WTC11 (cell line): ENCODE measurements at regions not wholly inside any gene's neighbourhood (a gene's known extent, or its start where the extent isn't known, plus 50 kb on each side); places are given as distances from the start of the nearest gene placed in this dataset.

Source experiments
- ATAC-seq: fragments of 200-7000 bp; cut with Tn5 transposase; 2 replicates; pipeline ENCODE4 v1.10.0; 2021; ENCODE audit warnings: mild to moderate bottlenecking, moderate library complexity
- CTCF ChIA-PET: fragments of 300-600 bp; sonication (Branson Sonifier 250); formaldehyde crosslinking; loops from one replicate; lab custom pipeline; 2021; ENCODE audit warnings: antibody characterized with exemption; lab: Charles Lee
- POLR2A ChIA-PET: fragments of 350-600 bp; sonication (Branson Sonifier 250); formaldehyde crosslinking; loops from one replicate; lab custom pipeline; 2021; ENCODE audit warnings: antibody characterized with exemption; lab: Charles Lee
- DNase-seq: peaks from one replicate; pipeline ENCODE4 v3.0.0; 2021; ENCODE audit warnings: low spot score
- H3K27ac Mint-ChIP-seq: 2 replicates; pipeline ENCODE4 v1.8.0; 2021; ENCODE audit warnings: mixed read lengths
- H3K27me3 Mint-ChIP-seq: 2 replicates; pipeline ENCODE4 v1.8.0; 2021; ENCODE audit warnings: low read depth, mild to moderate bottlenecking, moderate library complexity, mixed read lengths
- H3K36me3 Mint-ChIP-seq: 2 replicates; pipeline ENCODE4 v1.8.0; 2021; ENCODE audit warnings: mixed read lengths
- H3K4me1 Mint-ChIP-seq: 2 replicates; pipeline ENCODE4 v1.8.0; 2022; ENCODE audit warnings: mixed read lengths
- H3K4me3 Mint-ChIP-seq: 2 replicates; pipeline ENCODE4 v1.8.0; 2021; ENCODE audit warnings: mild to moderate bottlenecking, moderate library complexity, mixed read lengths
- H3K9me3 Mint-ChIP-seq: 2 replicates; pipeline ENCODE4 v1.8.0; 2021; ENCODE audit warnings: mixed read lengths
- CBFB ChIP-seq: sonication (generic); formaldehyde crosslinking; IDR thresholded peaks from 2 replicates; pipeline ENCODE4 v1.8.1; 2022; ENCODE audit warnings: mild to moderate bottlenecking, low read depth, missing genetic modification reagents
- ETV6 ChIP-seq: sonication (generic); formaldehyde crosslinking; IDR thresholded peaks from 2 replicates; pipeline ENCODE4 v1.8.1; 2022; ENCODE audit warnings: mild to moderate bottlenecking, missing genetic modification reagents
- FOXJ3 ChIP-seq: sonication (generic); formaldehyde crosslinking; IDR thresholded peaks from 2 replicates; pipeline ENCODE4 v1.9.0; 2021; ENCODE audit warnings: missing genetic modification reagents, mild to moderate bottlenecking, borderline replicate concordance
- IRF2 ChIP-seq: sonication (generic); formaldehyde crosslinking; IDR thresholded peaks from 2 replicates; pipeline ENCODE4 v1.8.0; 2022; ENCODE audit warnings: low read depth, missing genetic modification reagents, borderline replicate concordance
- JAZF1 ChIP-seq: fragments of 250-450 bp; sonication (Bioruptor Pico); IDR thresholded peaks from 2 replicates; pipeline ENCODE4 v1.9.0; 2021; ENCODE audit warnings: moderate library complexity, mild to moderate bottlenecking, inconsistent platforms
- MXD4 ChIP-seq: fragments of 250-450 bp; sonication (Bioruptor Pico); IDR thresholded peaks from 2 replicates; pipeline ENCODE4 v1.8.0; 2021; ENCODE audit warnings: mild to moderate bottlenecking, moderate library complexity, borderline replicate concordance
- NFATC4 ChIP-seq: fragments of 250-450 bp; sonication (Bioruptor Pico); IDR thresholded peaks from 2 replicates; pipeline ENCODE4 v1.9.0; 2021; ENCODE audit warnings: mild to moderate bottlenecking
- RORB ChIP-seq: fragments of 250-450 bp; sonication (Bioruptor Pico); IDR thresholded peaks from 2 replicates; pipeline ENCODE4 v1.9.0; 2021; ENCODE audit warnings: mild to moderate bottlenecking
- SMAD3 ChIP-seq: sonication (generic); formaldehyde crosslinking; IDR thresholded peaks from 2 replicates; pipeline ENCODE4 v1.8.0; 2022; ENCODE audit warnings: missing genetic modification reagents, mild to moderate bottlenecking, borderline replicate concordance
- SOX15 ChIP-seq: fragments of 250-450 bp; sonication (Bioruptor Pico); IDR thresholded peaks from 2 replicates; pipeline ENCODE4 v1.9.0; 2021; ENCODE audit warnings: mild to moderate bottlenecking
- TCF7 ChIP-seq: sonication (generic); formaldehyde crosslinking; IDR thresholded peaks from 2 replicates; pipeline ENCODE4 v1.8.0; 2022; ENCODE audit warnings: mild to moderate bottlenecking, low read depth, missing genetic modification reagents, moderate library complexity
- ZNF416 ChIP-seq: fragments of 250-450 bp; sonication (Bioruptor Pico); IDR thresholded peaks from 2 replicates; pipeline ENCODE4 v1.9.0; 2021; ENCODE audit warnings: mild to moderate bottlenecking, inconsistent platforms
- ZNF423 ChIP-seq: fragments of 250-450 bp; sonication (Bioruptor Pico); IDR thresholded peaks from 2 replicates; pipeline ENCODE4 v2.1.2; 2022; ENCODE audit warnings: mild to moderate bottlenecking, moderate library complexity
- TF ChIP-seq, protein P1 (sequence below): fragments of 250-450 bp; sonication (Bioruptor Pico); IDR thresholded peaks from 2 replicates; pipeline ENCODE4 v1.8.0; 2021; ENCODE audit warnings: mild to moderate bottlenecking
- TF ChIP-seq, protein P2 (sequence below): sonication (generic); formaldehyde crosslinking; IDR thresholded peaks from 2 replicates; pipeline ENCODE4 v1.8.0; 2022; ENCODE audit warnings: mild to moderate bottlenecking, missing genetic modification reagents
- TF ChIP-seq, protein P3 (sequence below): sonication (generic); formaldehyde crosslinking; IDR thresholded peaks from 2 replicates; pipeline ENCODE4 v1.8.1; 2022; ENCODE audit warnings: low read depth, mild to moderate bottlenecking, moderate library complexity, missing genetic modification reagents, borderline replicate concordance
- TF ChIP-seq, protein P4 (sequence below): sonication (generic); formaldehyde crosslinking; IDR thresholded peaks from 2 replicates; pipeline ENCODE4 v1.8.1; 2023; ENCODE audit warnings: mild to moderate bottlenecking, missing genetic modification reagents, borderline replicate concordance
- TF ChIP-seq, protein P5 (sequence below): fragments of 250-450 bp; sonication (Bioruptor Pico); IDR thresholded peaks from 2 replicates; pipeline ENCODE4 v2.1.2; 2022; ENCODE audit warnings: mild to moderate bottlenecking, moderate library complexity
- TF ChIP-seq, protein P6 (sequence below): sonication (generic); formaldehyde crosslinking; IDR thresholded peaks from 2 replicates; pipeline ENCODE4 v1.8.0; 2023; ENCODE audit warnings: missing genetic modification reagents, mild to moderate bottlenecking, borderline replicate concordance

DNA sequence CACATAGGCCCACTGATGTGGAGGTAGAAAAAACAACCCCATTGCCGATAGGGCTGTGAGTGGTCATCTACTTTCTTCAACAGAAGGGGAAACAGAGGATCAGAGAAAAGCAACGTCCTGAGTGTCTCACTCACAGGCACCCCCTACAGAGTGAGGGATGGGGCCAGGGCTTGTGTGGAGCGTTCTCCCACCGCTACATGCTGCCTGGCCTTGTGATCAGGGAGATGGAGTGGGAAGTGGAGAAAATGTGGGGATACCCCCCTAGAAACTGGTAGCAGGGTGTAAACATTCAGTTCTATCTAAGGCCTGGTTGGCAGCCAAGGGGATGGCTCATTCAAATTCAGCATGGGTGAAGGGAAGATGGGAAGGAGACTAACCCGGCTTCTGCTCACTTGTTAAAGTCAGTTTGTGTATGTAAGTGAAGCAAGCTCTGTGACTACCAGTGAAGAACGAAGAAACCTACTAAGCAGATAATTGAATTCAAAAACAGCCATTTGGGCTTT lies 73.0 kb upstream of the NAV2 start:
- H3K27ac Mint-ChIP-seq: no peak overlapping the region
- POLR2A ChIA-PET: no interaction called here
- H3K36me3 Mint-ChIP-seq: no peaks in the 10 kb centered on the region
- no peak overlapping the region for H3K4me3 Mint-ChIP-seq
- TF ChIP-seq ETV6 (CRISPR knock-in tag) (no peak), CBFB (CRISPR knock-in tag) (no peak), IRF2 (CRISPR knock-in tag) (no peak), JAZF1 (CRISPR knock-in tag) (no peak), ZNF416 (no peak), RORB (no peak), NFATC4 (CRISPR knock-in tag) (no peak), TCF7 (CRISPR knock-in tag) (no peak), MXD4 (CRISPR knock-in tag) (no peak), ZNF423 (no peak), FOXJ3 (no peak), SMAD3 (CRISPR knock-in tag) (no peak), SOX15 (CRISPR knock-in tag) (no peak)
- TF ChIP-seq, protein P1, sequence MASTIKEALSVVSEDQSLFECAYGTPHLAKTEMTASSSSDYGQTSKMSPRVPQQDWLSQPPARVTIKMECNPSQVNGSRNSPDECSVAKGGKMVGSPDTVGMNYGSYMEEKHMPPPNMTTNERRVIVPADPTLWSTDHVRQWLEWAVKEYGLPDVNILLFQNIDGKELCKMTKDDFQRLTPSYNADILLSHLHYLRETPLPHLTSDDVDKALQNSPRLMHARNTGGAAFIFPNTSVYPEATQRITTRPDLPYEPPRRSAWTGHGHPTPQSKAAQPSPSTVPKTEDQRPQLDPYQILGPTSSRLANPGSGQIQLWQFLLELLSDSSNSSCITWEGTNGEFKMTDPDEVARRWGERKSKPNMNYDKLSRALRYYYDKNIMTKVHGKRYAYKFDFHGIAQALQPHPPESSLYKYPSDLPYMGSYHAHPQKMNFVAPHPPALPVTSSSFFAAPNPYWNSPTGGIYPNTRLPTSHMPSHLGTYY (CRISPR knock-in tag): no peak
- TF ChIP-seq, protein P2, sequence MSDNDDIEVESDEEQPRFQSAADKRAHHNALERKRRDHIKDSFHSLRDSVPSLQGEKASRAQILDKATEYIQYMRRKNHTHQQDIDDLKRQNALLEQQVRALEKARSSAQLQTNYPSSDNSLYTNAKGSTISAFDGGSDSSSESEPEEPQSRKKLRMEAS (CRISPR knock-in tag): no peak
- TF ChIP-seq, protein P3, sequence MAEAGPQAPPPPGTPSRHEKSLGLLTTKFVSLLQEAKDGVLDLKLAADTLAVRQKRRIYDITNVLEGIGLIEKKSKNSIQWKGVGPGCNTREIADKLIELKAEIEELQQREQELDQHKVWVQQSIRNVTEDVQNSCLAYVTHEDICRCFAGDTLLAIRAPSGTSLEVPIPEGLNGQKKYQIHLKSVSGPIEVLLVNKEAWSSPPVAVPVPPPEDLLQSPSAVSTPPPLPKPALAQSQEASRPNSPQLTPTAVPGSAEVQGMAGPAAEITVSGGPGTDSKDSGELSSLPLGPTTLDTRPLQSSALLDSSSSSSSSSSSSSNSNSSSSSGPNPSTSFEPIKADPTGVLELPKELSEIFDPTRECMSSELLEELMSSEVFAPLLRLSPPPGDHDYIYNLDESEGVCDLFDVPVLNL: no peak
- TF ChIP-seq, protein P4, sequence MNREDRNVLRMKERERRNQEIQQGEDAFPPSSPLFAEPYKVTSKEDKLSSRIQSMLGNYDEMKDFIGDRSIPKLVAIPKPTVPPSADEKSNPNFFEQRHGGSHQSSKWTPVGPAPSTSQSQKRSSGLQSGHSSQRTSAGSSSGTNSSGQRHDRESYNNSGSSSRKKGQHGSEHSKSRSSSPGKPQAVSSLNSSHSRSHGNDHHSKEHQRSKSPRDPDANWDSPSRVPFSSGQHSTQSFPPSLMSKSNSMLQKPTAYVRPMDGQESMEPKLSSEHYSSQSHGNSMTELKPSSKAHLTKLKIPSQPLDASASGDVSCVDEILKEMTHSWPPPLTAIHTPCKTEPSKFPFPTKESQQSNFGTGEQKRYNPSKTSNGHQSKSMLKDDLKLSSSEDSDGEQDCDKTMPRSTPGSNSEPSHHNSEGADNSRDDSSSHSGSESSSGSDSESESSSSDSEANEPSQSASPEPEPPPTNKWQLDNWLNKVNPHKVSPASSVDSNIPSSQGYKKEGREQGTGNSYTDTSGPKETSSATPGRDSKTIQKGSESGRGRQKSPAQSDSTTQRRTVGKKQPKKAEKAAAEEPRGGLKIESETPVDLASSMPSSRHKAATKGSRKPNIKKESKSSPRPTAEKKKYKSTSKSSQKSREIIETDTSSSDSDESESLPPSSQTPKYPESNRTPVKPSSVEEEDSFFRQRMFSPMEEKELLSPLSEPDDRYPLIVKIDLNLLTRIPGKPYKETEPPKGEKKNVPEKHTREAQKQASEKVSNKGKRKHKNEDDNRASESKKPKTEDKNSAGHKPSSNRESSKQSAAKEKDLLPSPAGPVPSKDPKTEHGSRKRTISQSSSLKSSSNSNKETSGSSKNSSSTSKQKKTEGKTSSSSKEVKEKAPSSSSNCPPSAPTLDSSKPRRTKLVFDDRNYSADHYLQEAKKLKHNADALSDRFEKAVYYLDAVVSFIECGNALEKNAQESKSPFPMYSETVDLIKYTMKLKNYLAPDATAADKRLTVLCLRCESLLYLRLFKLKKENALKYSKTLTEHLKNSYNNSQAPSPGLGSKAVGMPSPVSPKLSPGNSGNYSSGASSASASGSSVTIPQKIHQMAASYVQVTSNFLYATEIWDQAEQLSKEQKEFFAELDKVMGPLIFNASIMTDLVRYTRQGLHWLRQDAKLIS (CRISPR knock-in tag): no peak
- TF ChIP-seq, protein P5, sequence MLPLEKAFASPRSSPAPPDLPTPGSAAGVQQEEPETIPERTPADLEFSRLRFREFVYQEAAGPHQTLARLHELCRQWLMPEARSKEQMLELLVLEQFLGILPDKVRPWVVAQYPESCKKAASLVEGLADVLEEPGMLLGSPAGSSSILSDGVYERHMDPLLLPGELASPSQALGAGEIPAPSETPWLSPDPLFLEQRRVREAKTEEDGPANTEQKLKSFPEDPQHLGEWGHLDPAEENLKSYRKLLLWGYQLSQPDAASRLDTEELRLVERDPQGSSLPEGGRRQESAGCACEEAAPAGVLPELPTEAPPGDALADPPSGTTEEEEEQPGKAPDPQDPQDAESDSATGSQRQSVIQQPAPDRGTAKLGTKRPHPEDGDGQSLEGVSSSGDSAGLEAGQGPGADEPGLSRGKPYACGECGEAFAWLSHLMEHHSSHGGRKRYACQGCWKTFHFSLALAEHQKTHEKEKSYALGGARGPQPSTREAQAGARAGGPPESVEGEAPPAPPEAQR (CRISPR knock-in tag): no peak
- TF ChIP-seq, protein P6, sequence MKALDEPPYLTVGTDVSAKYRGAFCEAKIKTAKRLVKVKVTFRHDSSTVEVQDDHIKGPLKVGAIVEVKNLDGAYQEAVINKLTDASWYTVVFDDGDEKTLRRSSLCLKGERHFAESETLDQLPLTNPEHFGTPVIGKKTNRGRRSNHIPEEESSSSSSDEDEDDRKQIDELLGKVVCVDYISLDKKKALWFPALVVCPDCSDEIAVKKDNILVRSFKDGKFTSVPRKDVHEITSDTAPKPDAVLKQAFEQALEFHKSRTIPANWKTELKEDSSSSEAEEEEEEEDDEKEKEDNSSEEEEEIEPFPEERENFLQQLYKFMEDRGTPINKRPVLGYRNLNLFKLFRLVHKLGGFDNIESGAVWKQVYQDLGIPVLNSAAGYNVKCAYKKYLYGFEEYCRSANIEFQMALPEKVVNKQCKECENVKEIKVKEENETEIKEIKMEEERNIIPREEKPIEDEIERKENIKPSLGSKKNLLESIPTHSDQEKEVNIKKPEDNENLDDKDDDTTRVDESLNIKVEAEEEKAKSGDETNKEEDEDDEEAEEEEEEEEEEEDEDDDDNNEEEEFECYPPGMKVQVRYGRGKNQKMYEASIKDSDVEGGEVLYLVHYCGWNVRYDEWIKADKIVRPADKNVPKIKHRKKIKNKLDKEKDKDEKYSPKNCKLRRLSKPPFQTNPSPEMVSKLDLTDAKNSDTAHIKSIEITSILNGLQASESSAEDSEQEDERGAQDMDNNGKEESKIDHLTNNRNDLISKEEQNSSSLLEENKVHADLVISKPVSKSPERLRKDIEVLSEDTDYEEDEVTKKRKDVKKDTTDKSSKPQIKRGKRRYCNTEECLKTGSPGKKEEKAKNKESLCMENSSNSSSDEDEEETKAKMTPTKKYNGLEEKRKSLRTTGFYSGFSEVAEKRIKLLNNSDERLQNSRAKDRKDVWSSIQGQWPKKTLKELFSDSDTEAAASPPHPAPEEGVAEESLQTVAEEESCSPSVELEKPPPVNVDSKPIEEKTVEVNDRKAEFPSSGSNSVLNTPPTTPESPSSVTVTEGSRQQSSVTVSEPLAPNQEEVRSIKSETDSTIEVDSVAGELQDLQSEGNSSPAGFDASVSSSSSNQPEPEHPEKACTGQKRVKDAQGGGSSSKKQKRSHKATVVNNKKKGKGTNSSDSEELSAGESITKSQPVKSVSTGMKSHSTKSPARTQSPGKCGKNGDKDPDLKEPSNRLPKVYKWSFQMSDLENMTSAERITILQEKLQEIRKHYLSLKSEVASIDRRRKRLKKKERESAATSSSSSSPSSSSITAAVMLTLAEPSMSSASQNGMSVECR (CRISPR knock-in tag): no peak
- H3K4me1 Mint-ChIP-seq: no peaks in the 10 kb centered on the region
- ATAC-seq: no peak
- H3K9me3 Mint-ChIP-seq: peaks cover 8% of the 10 kb centered on the region
- no peak for DNase-seq
- no peaks in the 10 kb centered on the region; the same call in none of the 2 replicates for H3K27me3 Mint-ChIP-seq
- CTCF ChIA-PET: no interaction called here
